HCT116 (cell line): ENCODE measurements at regions not wholly inside any gene's neighbourhood (a gene's known extent, or its start where the extent isn't known, plus 50 kb on each side); places are given as distances from the start of the nearest gene placed in this dataset.

Experiments used
- ATAC-seq: fragments of 200-7000 bp; cut with Tn5 transposase; 2 replicates; pipeline ENCODE4 v1.9.1; 2020; ENCODE audit warnings: mild to moderate bottlenecking, moderate library complexity
- BruUV-seq: library from RNA; stranded (reverse); fragments of 400-500 nt; replicated peaks from 2 replicates; lab custom pipeline; 2021; lab: Mats Ljungman, UMichigan
- CTCF ChIA-PET: fragments of 300-600 bp; sonication (Branson Sonifier 250); formaldehyde crosslinking; loops from one replicate; lab custom pipeline; 2021; ENCODE audit warnings: antibody characterized with exemption; lab: Charles Lee
- POLR2A ChIA-PET: fragments of 300-600, 350-600 bp; sonication (Branson Sonifier 250); formaldehyde crosslinking; loops from one replicate; lab custom pipeline; 2021; ENCODE audit warnings: antibody characterized with exemption; lab: Charles Lee
- RAD21 ChIA-PET, 2 experiments: fragments of 300-600 bp; sonication (Branson Sonifier 250); formaldehyde crosslinking; loops; one replicate each; lab custom pipeline; 2023; ENCODE audit warnings: low total read pairs in 2 of 2; ENCODE audit not compliant: uncharacterized antibody in 2 of 2, unreplicated experiment in 2 of 2, low non-redundant PET in 1 of 2; lab: Charles Lee
- DNase-seq: peaks from one replicate; pipeline ENCODE4 v3.0.0-alpha.2; 2010; ENCODE audit warnings: low read depth, low spot score
- H2AFZ ChIP-seq: fragments of 200-600 bp; shearing (Covaris generic), sonication (generic); 2 replicates; pipeline ENCODE4 v1.6.1; 2017; ENCODE audit warnings: low read depth, mixed run types, mixed read lengths, antibody characterized with exemption, low read length; ENCODE audit not compliant: poor library complexity, severe bottlenecking
- H3K27ac ChIP-seq: 2 replicates; pipeline ENCODE4 v1.5.1; 2012; ENCODE audit warnings: low read depth, low read length
- H3K27me3 ChIP-seq: fragments of 200-600 bp; sonication (generic); 2 replicates; pipeline ENCODE4 v1.6.1; 2016; ENCODE audit warnings: mixed run types, low read length, mixed read lengths; ENCODE audit not compliant: insufficient read depth
- H3K36me3 ChIP-seq, 2 experiments: fragments of 200-500 bp in 1 of 2; fragments of 200-600 bp in 1 of 2; sonication (Bioruptor generic) in 1 of 2; sonication (generic) in 1 of 2; 2 replicates each; pipeline versions ENCODE4 v1.5.1 to v1.6.1; 2014 to 2016; ENCODE audit warnings: low read length in 2 of 2, inconsistent platforms in 1 of 2, mixed read lengths in 1 of 2, mixed run types in 1 of 2; ENCODE audit not compliant: insufficient read depth in 2 of 2, control insufficient read depth in 1 of 2
- H3K4me1 ChIP-seq, 2 experiments: fragments of 200-600 bp in 1 of 2; sonication (generic) in 1 of 2; 2 replicates each; pipeline versions ENCODE4 v1.5.1 to v1.6.1; 2012 to 2017; ENCODE audit warnings: low read length in 2 of 2, inconsistent platforms in 1 of 2, mild to moderate bottlenecking in 1 of 2, mixed read lengths in 1 of 2, mixed run types in 1 of 2, moderate library complexity in 1 of 2; ENCODE audit not compliant: insufficient read depth in 2 of 2, control insufficient read depth in 1 of 2
- H3K4me2 ChIP-seq: fragments of 200-600 bp; sonication (generic); 2 replicates; pipeline ENCODE4 v1.6.1; 2017; ENCODE audit warnings: mixed run types, low read length, mixed read lengths
- H3K4me3 ChIP-seq, 2 experiments: fragments of 200-600 bp in 1 of 2; sonication (generic) in 1 of 2; replicated peaks in 1 of 2; 2 replicates each; pipeline ENCODE4 v1.5.1; 2011 to 2016; ENCODE audit warnings: low read length in 2 of 2, control low read depth in 1 of 2, low read depth in 1 of 2, mild to moderate bottlenecking in 1 of 2, mixed read lengths in 1 of 2, mixed run types in 1 of 2
- H3K79me2 ChIP-seq: fragments of 200-600 bp; sonication (generic); 2 replicates; pipeline ENCODE4 v1.6.1; 2017; ENCODE audit warnings: mild to moderate bottlenecking, mixed run types, low read length, moderate library complexity, mixed read lengths; ENCODE audit not compliant: insufficient read depth
- H3K9ac ChIP-seq: fragments of 200-600 bp; sonication (generic); 2 replicates; pipeline ENCODE4 v1.6.1; 2016; ENCODE audit warnings: low read length, mixed read lengths
- H3K9me2 ChIP-seq: fragments of 200-600 bp; sonication (generic), shearing (Covaris generic); 2 replicates; pipeline ENCODE4 v1.6.1; 2017; ENCODE audit warnings: mixed run types, mild to moderate bottlenecking, moderate library complexity; ENCODE audit not compliant: insufficient read depth
- H3K9me3 ChIP-seq, 2 experiments: fragments of 200-500 bp in 1 of 2; fragments of 200-600 bp in 1 of 2; sonication (Bioruptor generic) in 1 of 2; sonication (generic) in 1 of 2; 2 replicates each; pipeline ENCODE4 v1.6.1; 2014 to 2017; ENCODE audit warnings: low read length in 2 of 2, mixed read lengths in 2 of 2, inconsistent platforms in 1 of 2, low read depth in 1 of 2, mild to moderate bottlenecking in 1 of 2, mixed run types in 1 of 2, moderate library complexity in 1 of 2; ENCODE audit not compliant: control insufficient read depth in 1 of 2, insufficient read depth in 1 of 2
- H4K20me1 ChIP-seq: fragments of 200-600 bp; sonication (generic), shearing (Covaris generic); 2 replicates; pipeline ENCODE4 v1.6.1; 2017; ENCODE audit warnings: mixed run types, mild to moderate bottlenecking, moderate library complexity; ENCODE audit not compliant: insufficient read depth
- CBX3 ChIP-seq: IDR thresholded peaks from 2 replicates; pipeline ENCODE4 v1.6.1; 2012; ENCODE audit warnings: low read depth
- CEBPB ChIP-seq: IDR thresholded peaks from 2 replicates; pipeline ENCODE4 v1.6.1; 2012; ENCODE audit warnings: low read depth
- ELF1 ChIP-seq: IDR thresholded peaks from 2 replicates; pipeline ENCODE4 v1.6.1; 2012; ENCODE audit warnings: low read depth, borderline replicate concordance
- EZH2 ChIP-seq: fragments of 200-600 bp; sonication (generic); IDR thresholded peaks from 2 replicates; pipeline ENCODE4 v1.6.1; 2017; ENCODE audit warnings: antibody characterized with exemption, mixed run types
- RAD21 ChIP-seq: IDR thresholded peaks from 2 replicates; pipeline ENCODE4 v1.6.1; 2012; ENCODE audit warnings: low read depth, mild to moderate bottlenecking
- SIN3A ChIP-seq: IDR thresholded peaks from 2 replicates; pipeline ENCODE4 v1.6.1; 2012; ENCODE audit warnings: low read depth
- SRF ChIP-seq: IDR thresholded peaks from 2 replicates; pipeline ENCODE4 v1.6.1; 2012; ENCODE audit warnings: low read depth
- ZFX ChIP-seq: fragments of 450-650 bp; IDR thresholded peaks from 2 replicates; pipeline ENCODE4 v1.6.1; 2017
- ZNF274 ChIP-seq: fragments of 200-500 bp; sonication (Bioruptor generic); IDR thresholded peaks from 2 replicates; pipeline ENCODE4 v1.6.1; 2014; ENCODE audit warnings: mild to moderate bottlenecking, low read depth, low read length, inconsistent platforms
- intact Hi-C: fragments of 100-400 bp; cut with micrococcal nuclease; formaldehyde crosslinking; loops from 2 replicates; pipeline ENCODE4 v1.10.0; 2022
- TF ChIP-seq, protein P1 (sequence below), 3 experiments: fragments of 200-600 bp in 1 of 3; sonication (generic) in 1 of 3; IDR thresholded peaks in 2 of 3; conservative IDR thresholded peaks in 1 of 3; 2 replicates each; pipeline ENCODE4 v1.5.1; 2012 to 2017; ENCODE audit warnings: low read depth in 2 of 3, low read length in 2 of 3, antibody characterized with exemption in 1 of 3, borderline replicate concordance in 1 of 3, control low read depth in 1 of 3, mild to moderate bottlenecking in 1 of 3, mixed read lengths in 1 of 3, mixed run types in 1 of 3, moderate library complexity in 1 of 3; ENCODE audit not compliant: insufficient read depth in 1 of 3
- TF ChIP-seq, protein P2 (sequence below): IDR thresholded peaks from 2 replicates; pipeline ENCODE4 v1.6.1; 2012
- TF ChIP-seq, protein P3 (sequence below): IDR thresholded peaks from 2 replicates; pipeline ENCODE4 v1.6.1; 2011; ENCODE audit warnings: mild to moderate bottlenecking, low read length, moderate library complexity; ENCODE audit not compliant: insufficient replicate concordance; ENCODE audit errors: extremely low read depth
- TF ChIP-seq, protein P4 (sequence below): IDR thresholded peaks from 2 replicates; pipeline ENCODE4 v1.6.1; 2012; ENCODE audit warnings: low read depth

DNA sequence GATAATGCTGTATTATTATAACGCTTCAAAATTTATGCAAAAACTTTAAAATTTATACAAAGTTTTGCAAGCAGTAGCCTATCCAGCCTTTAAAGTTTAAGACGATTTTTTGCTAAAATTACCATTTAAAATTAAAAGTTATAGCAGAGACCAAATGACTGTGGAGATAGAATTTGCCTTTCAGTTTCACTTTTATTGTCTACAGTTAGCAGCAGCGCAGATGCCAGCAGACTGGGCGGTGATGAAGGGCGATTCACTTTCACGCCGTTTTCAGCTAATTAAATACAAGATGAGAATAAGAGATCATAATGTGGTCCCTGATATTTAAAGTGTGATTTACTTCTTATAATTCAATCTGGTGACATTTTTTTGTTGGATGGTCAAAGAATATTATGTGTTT lies 1381.5 kb upstream of the ADGRL3 start:
- H3K9me2 ChIP-seq = no peaks in the 10 kb centered on the region
- no peak overlapping the region for H2AFZ ChIP-seq
- TF ChIP-seq EZH2 (no peak), ELF1 (no peak), ZNF274 (no peak), ZFX (no peak), CEBPB (no peak), CBX3 (no peak), SRF (no peak), SIN3A (no peak)
- TF ChIP-seq, protein P1, sequence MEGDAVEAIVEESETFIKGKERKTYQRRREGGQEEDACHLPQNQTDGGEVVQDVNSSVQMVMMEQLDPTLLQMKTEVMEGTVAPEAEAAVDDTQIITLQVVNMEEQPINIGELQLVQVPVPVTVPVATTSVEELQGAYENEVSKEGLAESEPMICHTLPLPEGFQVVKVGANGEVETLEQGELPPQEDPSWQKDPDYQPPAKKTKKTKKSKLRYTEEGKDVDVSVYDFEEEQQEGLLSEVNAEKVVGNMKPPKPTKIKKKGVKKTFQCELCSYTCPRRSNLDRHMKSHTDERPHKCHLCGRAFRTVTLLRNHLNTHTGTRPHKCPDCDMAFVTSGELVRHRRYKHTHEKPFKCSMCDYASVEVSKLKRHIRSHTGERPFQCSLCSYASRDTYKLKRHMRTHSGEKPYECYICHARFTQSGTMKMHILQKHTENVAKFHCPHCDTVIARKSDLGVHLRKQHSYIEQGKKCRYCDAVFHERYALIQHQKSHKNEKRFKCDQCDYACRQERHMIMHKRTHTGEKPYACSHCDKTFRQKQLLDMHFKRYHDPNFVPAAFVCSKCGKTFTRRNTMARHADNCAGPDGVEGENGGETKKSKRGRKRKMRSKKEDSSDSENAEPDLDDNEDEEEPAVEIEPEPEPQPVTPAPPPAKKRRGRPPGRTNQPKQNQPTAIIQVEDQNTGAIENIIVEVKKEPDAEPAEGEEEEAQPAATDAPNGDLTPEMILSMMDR (IDR thresholded peaks at IDR 0.05 in 2 of 3, conservative IDR thresholded peaks at IDR 0.05 in 1 of 3; ENCODE audit: borderline replicate concordance in 1 of 3, insufficient read depth in 1 of 3, low read depth in 2 of 3, low read length in 2 of 3) = no peak
- TF ChIP-seq, protein P2, sequence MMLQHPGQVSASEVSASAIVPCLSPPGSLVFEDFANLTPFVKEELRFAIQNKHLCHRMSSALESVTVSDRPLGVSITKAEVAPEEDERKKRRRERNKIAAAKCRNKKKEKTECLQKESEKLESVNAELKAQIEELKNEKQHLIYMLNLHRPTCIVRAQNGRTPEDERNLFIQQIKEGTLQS = no peak
- H3K9ac ChIP-seq = no peak overlapping the region
- no peak overlapping the region for H3K27ac ChIP-seq
- ChIA-PET POLR2A (no interaction called here), CTCF (no interaction called here), RAD21 (no interaction called here)
- H3K9me3 ChIP-seq = peaks cover 10 to 19% of the 10 kb centered on the region in 2 experiments; a peak in 2 of 4 replicates
- intact Hi-C loops = no loop called here
- H3K4me1 ChIP-seq = no peaks in the 10 kb centered on the region
- no peaks in the 10 kb centered on the region for H3K27me3 ChIP-seq
- H4K20me1 ChIP-seq = no peaks in the 10 kb centered on the region
- BruUV-seq = no TSS peak
- H3K4me2 ChIP-seq = no peak overlapping the region
- H3K36me3 ChIP-seq = no peaks in the 10 kb centered on the region
- ATAC-seq (no peak), DNase-seq (no peak)
- no peaks in the 10 kb centered on the region for H3K79me2 ChIP-seq
- no peak overlapping the region for H3K4me3 ChIP-seq

DNA sequence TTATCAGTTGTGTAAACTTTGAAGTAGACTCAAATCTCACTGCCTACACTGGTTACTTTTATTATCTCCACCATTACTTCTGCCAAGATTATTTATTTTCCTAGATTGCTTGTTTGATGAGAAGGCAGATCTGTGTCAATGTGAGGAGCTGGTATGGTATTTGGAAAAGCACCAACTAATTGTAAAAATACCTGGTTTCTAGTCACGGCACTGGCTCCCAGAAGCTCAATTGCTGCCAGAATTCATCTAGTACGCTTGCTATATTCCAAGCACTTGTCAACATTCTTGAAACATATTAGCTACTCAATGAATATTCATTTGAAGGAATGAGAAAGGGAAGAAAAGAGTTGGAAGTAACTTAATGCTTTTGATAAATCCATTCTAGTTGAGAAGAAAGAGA lies 1376.8 kb upstream of the ADGRL3 start:
- CTCF ChIA-PET = no interaction called here
- H3K9me2 ChIP-seq = no peaks in the 10 kb centered on the region
- ATAC-seq = no peak
- H3K4me3 ChIP-seq = no peak overlapping the region
- H3K27me3 ChIP-seq = no peaks in the 10 kb centered on the region
- H4K20me1 ChIP-seq = no peaks in the 10 kb centered on the region
- no peaks in the 10 kb centered on the region for H3K79me2 ChIP-seq
- RAD21 ChIA-PET = no interaction called here
- H3K4me2 ChIP-seq = no peak overlapping the region
- no peak for DNase-seq
- intact Hi-C loops = no loop called here
- H3K4me1 ChIP-seq = no peaks in the 10 kb centered on the region
- no peaks in the 10 kb centered on the region for H3K36me3 ChIP-seq
- no peak overlapping the region for H2AFZ ChIP-seq
- POLR2A ChIA-PET = no interaction called here
- no TSS peak for BruUV-seq
- H3K9ac ChIP-seq = no peak overlapping the region
- peaks cover 0 to 21% of the 10 kb centered on the region in 2 experiments; a peak in 2 of 4 replicates for H3K9me3 ChIP-seq
- no peak overlapping the region for H3K27ac ChIP-seq
- TF ChIP-seq, protein P3, sequence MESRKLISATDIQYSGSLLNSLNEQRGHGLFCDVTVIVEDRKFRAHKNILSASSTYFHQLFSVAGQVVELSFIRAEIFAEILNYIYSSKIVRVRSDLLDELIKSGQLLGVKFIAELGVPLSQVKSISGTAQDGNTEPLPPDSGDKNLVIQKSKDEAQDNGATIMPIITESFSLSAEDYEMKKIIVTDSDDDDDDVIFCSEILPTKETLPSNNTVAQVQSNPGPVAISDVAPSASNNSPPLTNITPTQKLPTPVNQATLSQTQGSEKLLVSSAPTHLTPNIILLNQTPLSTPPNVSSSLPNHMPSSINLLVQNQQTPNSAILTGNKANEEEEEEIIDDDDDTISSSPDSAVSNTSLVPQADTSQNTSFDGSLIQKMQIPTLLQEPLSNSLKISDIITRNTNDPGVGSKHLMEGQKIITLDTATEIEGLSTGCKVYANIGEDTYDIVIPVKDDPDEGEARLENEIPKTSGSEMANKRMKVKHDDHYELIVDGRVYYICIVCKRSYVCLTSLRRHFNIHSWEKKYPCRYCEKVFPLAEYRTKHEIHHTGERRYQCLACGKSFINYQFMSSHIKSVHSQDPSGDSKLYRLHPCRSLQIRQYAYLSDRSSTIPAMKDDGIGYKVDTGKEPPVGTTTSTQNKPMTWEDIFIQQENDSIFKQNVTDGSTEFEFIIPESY = no peak
- TF ChIP-seq, protein P4, sequence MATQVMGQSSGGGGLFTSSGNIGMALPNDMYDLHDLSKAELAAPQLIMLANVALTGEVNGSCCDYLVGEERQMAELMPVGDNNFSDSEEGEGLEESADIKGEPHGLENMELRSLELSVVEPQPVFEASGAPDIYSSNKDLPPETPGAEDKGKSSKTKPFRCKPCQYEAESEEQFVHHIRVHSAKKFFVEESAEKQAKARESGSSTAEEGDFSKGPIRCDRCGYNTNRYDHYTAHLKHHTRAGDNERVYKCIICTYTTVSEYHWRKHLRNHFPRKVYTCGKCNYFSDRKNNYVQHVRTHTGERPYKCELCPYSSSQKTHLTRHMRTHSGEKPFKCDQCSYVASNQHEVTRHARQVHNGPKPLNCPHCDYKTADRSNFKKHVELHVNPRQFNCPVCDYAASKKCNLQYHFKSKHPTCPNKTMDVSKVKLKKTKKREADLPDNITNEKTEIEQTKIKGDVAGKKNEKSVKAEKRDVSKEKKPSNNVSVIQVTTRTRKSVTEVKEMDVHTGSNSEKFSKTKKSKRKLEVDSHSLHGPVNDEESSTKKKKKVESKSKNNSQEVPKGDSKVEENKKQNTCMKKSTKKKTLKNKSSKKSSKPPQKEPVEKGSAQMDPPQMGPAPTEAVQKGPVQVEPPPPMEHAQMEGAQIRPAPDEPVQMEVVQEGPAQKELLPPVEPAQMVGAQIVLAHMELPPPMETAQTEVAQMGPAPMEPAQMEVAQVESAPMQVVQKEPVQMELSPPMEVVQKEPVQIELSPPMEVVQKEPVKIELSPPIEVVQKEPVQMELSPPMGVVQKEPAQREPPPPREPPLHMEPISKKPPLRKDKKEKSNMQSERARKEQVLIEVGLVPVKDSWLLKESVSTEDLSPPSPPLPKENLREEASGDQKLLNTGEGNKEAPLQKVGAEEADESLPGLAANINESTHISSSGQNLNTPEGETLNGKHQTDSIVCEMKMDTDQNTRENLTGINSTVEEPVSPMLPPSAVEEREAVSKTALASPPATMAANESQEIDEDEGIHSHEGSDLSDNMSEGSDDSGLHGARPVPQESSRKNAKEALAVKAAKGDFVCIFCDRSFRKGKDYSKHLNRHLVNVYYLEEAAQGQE = no peak
- TF ChIP-seq RAD21 = no peak
